H1 (cell line): ENCODE measurements at regions not wholly inside any gene's neighbourhood (a gene's known extent, or its start where the extent isn't known, plus 50 kb on each side); places are given as distances from the start of the nearest gene placed in this dataset.

Experiments used
- BCL11A ChIP-seq, 2 experiments: IDR thresholded peaks; one replicate each; pipeline ENCODE4 v1.6.1; 2011; ENCODE audit warnings: low read depth in 2 of 2, low read length in 2 of 2, mild to moderate bottlenecking in 2 of 2
- CBX8 ChIP-seq: fragments of 300-800, 300-1000 bp; sonication (generic); IDR thresholded peaks from 2 replicates; pipeline ENCODE4 v1.7.1; 2016; ENCODE audit warnings: low read depth, low read length, borderline replicate concordance
- CHD2 ChIP-seq: IDR thresholded peaks from 2 replicates; pipeline ENCODE4 v1.6.1; 2012; ENCODE audit warnings: low read length, improper control_type of control experiment
- JUND ChIP-seq: IDR thresholded peaks from 2 replicates; pipeline ENCODE4 v1.6.1; 2011; ENCODE audit warnings: mild to moderate bottlenecking, improper control_type of control experiment, low read length
- RAD21 ChIP-seq, 2 experiments: IDR thresholded peaks in 1 of 2; conservative IDR thresholded peaks in 1 of 2; 2 replicates each; pipeline ENCODE4 v1.6.1; 2011; ENCODE audit warnings: low read depth in 2 of 2, low read length in 2 of 2, improper control_type of control experiment in 1 of 2, inconsistent platforms in 1 of 2, mild to moderate bottlenecking in 1 of 2, moderate library complexity in 1 of 2
- SIN3A ChIP-seq, 2 experiments: IDR thresholded peaks in 1 of 2; conservative IDR thresholded peaks in 1 of 2; 2 replicates each; pipeline ENCODE4 v1.6.1; 2011 to 2012; ENCODE audit warnings: low read length in 2 of 2, improper control_type of control experiment in 1 of 2, low read depth in 1 of 2, mild to moderate bottlenecking in 1 of 2
- SP1 ChIP-seq: IDR thresholded peaks from 2 replicates; pipeline ENCODE4 v1.6.1; 2011; ENCODE audit warnings: low read depth, low read length

- TF ChIP-seq RAD21 (IDR thresholded peaks at IDR 0.05 in 1 of 2, conservative IDR thresholded peaks at IDR 0.05 in 1 of 2; ENCODE audit: low read depth in 2 of 2, low read length in 2 of 2) (no peak), JUND (no peak), CHD2 (no peak), CBX8 (no peak), SIN3A (conservative IDR thresholded peaks at IDR 0.05 in 1 of 2, IDR thresholded peaks at IDR 0.05 in 1 of 2; ENCODE audit: low read depth in 1 of 2, low read length in 2 of 2) (no peak), SP1 (no peak), BCL11A (IDR thresholded peaks at IDR 0.05; ENCODE audit: low read depth in 2 of 2, low read length in 2 of 2) (no peak)
These were observed 663.9 kb downstream of the STPG2 start (continued) for GRCh38 chr4:97479388-97479787.
